DMS153 treated with DMSO at 0.1 percent for 48 hours (cell line): ENCODE measurements at regions not wholly inside any gene's neighbourhood (a gene's known extent, or its start where the extent isn't known, plus 50 kb on each side); places are given as distances from the start of the nearest gene placed in this dataset.

Experiments used
- DNase-seq: peaks from one replicate; lab custom pipeline; 2025; ENCODE audit not compliant: unreplicated experiment; lab: John Stamatoyannopoulos, UW

DNA sequence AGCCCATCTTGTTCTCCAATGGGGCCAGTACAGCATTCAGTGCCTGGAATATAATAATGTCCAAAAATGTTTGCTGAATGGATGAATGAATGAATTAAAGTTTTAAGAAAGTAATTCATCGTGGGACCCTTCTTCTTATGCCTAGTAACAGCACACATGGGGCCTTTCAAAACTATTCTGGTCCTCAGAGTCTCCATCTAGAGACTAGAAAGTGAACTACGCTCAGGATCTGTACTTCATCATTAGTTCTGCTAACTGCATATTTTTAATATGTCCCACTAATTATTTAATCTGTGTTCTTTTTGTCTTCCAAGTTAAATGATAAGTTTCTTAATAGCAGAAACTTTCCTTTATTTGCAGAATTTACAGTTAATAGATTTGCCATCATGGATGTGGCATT, 172.5 kb downstream of the SMAD2 start:
- no peak for DNase-seq

DNA sequence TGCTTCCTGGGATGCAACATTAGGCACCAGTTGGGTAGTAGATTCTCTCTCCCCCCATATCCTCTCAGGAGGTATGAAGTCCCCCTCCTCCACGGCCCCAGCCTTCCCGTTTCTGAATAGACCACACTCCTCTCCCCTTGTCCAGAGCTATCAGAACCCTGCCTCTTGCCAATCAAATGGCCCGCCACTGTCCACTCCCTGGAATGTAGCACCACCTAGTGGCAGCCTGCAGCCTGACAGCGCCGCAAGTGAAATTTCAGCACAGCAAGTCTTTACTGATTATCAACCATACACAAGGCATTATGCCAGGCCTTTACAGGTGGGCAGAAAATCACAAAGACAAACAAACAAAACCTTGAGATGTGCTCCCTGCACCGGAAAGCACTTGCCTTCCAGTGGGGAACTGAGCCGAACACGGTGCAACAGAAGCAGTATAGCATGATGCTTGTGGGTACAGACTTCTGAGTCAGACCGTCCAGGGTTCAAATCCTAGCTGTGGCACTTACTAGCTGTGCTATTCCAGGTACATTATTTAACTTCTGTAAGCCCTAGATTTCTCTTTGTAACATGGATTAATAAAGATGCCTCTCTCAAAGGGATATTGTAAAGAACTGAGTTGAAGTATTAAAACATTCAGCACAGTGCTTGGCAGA, 174.0 kb downstream of the SMAD2 start:
- DNase-seq, result peak; percentile 17

DNA sequence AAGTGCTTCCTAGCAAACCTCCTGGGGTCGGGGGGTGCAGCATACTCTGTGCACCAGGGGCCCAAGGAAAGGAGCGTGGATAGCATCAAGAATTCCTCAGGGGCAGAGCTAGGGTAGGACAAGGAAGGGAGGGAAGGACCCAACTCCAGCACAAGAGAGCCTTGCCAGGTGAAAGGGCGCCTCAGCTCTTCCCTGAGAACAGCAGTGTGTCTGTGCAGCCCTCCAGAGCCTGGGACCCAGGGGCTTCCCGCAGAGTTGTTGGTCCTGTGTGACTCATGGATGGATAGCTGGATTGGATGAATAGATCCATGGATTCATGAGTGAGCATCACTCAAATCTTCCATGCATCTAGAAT, 175.4 kb downstream of the SMAD2 start:
- no peak for DNase-seq

DNA sequence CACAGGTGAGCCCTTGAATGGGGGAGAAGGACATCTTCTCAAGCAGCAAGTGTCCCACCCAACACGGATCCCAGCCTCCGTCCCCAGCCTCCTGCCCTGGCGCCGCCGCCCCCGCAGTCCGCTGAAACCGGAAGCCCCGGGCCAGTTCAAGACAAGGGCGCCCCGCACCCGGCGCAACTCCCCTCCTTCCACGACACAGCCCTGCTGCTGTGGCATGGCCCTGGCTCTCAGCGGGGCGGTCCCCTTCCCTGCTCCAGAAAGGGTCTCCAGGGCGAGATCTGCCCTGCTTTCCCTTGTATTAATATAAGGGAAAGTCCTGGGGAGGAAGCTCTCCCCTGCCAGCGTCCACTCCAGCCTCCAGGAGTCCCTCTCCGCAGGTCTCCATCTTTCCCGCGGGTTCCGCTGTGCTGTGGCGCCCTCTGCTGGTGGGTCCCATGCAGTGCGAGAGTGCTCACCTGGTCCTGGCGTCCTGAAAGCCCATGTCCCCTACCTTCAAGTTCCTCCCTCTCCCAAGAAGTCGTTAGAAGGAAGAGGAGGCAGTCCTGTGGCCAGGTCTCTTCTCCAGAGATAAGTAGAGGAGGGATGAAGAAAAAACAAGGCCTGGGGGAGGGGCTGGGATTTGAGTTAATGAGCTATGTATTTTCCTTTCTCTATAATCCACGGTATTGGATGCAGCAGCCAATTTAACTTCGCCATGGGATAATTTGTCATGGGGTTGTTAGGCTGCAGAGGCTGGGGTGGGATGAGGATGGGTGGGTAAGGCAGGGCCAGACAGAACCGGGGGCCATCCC, 176.0 kb downstream of the SMAD2 start:
- DNase-seq, result peak; percentile 14

DNA sequence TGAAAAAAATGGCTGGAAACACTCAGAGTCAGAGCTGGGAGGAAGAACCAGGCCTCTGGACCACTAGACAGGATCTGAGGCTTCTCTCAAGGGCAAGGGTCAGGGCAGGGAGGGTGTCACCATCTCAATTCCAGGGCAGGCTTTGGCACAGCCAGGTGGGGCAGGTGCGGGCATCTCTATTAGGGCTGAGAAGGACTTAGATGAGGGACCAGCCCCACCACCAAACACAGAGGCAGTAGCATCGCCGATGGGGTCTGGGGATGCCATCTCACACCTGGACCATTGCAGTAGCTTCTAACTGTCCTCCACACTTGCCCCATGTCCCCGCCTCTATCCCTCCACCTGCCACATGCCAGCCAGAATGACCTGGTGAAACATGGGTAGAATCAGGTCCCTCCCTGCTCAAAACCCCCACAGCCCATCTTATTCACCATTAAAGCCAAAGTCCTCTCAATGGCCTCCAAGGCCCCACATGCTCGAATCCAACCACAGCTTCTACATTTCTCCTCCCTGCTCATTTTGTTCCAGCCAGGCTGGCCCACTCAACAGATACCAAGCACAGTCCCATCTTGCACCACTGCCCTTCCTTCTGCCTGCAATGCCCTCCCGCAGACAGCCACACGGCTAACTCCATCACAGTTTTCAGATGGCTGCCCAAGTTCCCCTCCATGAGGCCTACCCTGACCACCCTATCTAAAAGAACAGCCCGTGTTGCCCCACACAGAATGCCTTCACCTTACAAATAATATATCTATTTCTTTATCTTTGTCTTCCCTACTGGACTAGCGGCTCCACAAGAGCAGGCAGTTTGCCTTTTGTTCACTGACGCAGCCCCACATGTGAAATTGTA, 177.4 kb downstream of the SMAD2 start:
- DNase-seq, result no peak

DNA sequence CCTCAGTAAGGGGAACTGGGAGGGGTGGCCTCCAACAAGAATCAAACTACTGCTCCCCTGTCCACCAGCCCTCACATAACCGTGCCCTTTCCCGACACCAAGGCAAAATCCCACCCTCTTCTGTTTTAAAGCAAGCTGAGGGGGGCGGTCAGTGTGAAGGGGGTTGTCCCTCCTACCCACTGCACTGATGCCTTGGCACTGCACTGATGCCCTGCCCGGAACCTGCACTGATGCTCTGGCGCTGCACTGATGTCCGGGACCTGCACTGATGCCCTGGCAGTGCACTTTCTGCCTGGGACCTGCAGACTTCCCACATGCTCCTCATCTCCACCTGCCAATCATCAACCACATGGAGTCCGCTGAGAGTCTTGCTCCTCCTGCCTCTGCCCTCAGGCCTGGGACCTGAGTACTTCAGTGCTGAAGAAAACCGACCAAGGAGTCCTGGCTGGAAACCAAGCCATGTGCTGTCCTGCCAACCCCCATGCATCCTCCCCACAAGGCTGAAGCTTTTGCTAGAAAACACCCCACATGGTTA, 179.5 kb downstream of the SMAD2 start:
- DNase-seq, result no peak

DNA sequence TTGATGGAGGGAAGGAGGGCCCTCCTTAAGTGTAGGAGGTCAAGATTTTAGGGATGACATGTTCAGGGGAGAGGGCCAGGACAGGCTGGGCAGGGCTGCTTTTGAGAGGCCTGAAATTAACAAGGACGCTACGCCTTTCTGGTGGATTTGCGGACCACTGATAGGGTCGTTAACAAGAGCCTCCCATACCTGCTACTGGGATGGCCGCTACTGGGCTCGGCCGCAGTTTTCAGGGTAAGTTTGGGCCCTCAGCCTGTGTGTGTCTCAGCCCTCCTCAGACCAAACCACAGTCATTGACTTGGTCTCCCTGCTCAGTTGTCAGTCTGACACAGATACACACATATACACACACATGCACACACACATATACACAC, 180.9 kb downstream of the SMAD2 start:
- DNase-seq, result no peak

DNA sequence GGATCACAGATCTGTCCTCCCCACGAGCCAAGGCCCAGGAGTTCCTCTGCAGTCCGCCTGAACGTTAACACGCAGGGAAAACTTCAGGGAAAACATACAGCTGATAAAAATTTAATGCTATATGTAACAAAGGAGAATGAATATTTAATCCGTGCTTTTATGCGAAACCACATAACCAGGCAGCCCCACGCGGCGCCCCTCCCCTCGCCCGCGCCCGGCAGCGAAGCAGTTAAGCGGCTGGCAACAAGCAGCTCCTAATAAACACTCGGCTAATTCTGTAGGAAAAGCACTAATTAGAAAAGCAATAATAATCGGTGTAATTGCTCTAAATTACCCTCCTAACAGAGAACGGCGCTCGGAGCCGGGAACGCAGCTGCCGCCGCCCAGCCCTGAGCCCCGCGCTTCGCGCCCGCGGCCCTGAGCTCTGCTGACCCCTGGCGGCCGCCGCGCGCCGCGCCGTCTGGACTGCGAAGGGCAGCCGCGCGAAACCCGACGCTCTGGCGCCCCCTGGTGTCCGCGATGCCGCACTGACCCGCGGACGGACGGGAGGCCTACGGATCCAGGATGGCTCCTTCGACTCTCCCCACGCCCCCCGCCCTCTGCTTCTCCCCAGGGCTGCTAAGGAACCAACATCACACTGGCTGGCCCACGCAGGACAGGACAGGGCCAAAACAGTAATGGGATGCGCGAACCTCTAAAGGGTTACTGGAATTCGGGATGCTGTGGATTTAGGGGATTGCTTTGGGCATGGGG, 181.4 kb downstream of the SMAD2 start:
- DNase-seq, result peak; percentile 62

DNA sequence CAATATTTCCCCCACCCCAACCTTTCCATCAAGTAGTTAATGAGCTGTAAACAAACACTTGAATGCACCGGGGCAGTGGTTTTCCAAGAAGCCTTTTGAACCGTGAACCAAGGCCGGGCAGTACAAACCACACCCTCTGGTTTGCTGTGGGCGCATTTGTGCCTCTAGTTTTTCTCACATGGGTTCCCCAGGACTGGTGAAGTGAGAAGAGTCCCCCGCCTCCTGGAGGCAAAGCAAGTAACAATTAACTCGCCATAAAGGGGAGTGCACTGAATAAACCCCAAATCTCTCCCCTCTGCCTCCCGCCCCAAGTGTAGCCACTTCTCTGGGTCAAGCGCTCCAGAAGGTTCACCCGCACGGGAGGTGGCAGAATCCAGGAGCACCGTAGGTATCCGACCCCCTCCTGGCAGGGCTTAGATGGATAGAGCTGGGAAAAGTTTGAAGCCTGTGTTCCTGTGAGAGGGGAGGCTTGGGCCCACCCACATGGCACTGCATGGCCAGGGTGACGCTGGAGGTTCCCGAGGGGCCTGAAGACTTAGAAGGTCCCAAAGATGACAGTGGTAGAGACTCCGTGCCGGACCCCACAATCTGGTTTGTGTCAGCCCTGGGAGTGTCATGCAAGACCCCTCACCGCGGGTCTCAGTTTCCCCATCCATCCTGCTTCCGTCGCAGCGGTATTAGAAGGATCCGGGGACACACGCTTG, 182.2 kb downstream of the SMAD2 start:
- no peak for DNase-seq

DNA sequence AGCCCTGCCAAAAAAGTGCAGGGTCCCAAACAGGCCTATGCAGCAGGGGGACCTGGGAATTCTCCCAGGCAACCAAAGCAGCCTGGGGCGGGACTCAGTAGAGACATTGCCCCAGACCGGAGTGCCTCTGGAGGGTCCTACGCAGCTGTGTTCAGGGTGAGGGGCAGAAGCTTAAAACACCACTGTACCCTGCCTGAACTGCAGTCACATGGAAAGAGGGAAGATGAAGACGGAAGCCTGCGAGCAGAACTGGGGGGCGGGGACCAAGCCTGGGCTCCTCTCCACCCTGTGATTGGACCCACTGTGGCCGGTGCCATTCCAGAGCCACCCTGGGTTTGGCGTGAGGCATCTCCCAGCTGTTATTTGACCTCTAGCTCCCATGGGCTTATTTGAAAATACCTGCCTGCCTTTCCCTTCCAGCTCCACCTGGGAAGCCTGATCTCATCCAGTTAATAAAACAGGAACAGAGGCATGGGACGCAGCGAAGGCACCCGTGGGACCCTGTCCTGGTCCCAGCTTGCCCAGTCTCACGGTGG, 183.1 kb downstream of the SMAD2 start:
- DNase-seq, result no peak

DNA sequence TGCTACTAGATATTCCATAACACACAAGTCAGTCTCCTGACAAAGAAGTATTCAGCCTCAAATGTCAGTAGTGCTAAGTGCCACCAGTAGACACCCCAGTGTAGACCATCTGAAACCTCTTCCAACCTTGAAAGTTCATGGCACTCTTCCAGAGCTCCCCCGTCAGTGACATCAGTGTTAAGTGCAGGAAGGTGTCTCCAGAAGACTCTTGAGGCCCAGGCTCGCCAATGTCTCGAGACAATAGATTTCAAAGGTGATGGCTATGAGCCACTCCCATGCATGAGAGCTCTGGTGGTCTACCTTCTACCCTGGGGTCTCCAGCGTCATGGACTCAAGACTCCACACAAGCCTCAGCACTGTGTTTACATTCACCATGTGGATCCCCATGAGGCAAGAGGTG, 183.8 kb downstream of the SMAD2 start:
- DNase-seq, result no peak

DNA sequence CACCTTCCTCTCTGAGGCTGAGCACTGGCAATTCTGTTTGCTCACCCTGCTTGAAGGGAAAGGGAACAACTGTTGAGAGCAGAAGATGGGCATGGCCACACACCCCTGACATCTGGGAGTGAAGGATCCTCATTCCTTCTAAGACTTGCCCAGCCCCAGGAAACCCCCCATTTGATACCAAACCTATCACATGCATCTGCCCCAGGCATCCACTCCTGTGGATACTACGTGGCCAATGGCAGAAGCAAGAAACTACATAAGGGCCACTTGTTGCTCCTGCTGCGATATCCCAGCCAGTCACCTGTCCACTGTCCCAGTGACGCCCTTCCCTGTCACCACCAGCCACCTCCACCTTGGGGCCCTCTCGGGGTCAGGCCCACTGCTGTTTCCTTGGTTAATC, 185.2 kb downstream of the SMAD2 start:
- DNase-seq, result no peak

DNA sequence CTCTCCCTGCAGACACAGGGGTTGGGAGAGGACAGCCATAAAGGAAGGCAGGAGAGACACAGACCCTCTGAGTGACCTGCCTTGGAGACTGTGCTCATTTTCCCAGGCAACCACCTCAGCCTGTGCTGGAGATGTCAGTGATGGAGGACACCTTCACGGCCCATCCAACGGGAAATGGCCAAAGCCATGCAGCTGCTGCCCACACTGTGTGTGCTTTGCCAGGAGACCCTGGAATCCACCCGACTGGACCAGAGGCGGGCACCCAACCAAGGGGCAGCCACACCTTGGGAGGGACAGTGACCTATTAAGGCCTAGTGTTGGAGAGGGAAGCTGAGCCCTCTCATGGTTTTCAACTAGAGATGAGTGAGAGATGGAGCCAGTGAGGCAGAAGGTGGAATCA, 192.5 kb downstream of the SMAD2 start:
- DNase-seq, result no peak

DNA sequence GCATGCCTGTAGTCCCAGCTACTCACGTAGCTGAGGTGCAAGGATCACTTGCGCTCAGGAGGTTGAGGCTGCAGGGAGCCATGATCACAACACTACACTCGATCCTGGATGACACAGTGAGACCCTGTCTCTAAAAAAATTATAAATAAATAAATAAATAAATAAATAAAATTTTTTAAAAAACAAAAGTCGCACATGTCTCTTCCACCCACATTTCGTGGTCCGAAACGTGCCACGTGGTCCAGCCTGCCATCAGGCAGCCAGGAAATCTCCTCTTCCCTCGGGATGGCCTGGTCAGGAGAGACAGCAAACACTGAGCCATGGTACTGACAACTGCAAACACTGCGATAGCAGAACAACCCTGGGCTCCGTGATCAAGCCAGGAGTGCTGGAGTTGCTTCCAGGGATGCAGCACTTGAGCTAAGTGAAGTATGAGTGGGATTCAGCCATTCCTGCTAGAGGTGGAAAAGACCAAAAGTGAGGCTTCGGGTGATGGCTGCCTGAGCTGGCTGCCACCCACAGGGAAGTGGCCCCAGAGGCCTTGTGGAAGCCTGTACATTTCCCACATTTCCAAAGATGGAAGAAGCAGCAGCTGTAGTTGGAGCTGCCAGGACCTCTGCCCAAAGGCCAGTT, 193.1 kb downstream of the SMAD2 start:
- DNase-seq, result no peak

DNA sequence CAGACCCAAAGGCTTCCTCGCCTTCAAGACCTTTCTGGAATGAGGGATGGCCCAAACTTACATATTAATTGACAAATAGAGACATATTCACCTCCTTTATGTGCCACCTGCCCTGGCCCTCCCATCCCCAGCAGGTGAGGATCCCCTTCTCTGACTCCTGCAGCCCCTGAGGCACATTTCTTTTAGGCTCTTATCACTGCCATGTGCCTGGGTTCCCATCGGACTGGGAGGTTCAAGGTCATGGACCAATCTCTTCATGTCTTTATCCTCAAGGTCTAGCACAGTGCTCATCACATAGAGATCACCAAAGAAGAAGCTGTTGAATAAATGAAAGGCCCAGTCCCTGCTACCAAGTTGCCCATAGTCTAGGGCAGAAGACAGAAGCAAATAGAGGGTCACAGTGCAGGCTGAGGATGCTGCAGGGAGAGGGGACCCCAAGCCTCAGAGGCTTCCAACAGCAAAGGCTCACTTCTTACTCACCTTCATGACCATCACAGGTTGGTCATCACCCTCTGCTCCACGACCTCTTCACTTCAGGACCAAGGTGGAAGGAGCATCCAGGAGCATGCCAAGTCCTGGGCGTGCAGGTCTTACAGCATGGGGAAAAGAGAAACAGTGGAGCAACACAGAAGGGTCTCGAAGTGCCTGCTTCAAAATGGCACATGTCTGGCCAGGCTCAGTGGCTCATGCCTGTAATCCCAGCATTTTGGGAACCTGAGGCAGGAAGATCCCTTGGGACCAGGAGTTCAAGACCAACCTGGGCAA, 193.9 kb downstream of the SMAD2 start:
- no peak for DNase-seq

DNA sequence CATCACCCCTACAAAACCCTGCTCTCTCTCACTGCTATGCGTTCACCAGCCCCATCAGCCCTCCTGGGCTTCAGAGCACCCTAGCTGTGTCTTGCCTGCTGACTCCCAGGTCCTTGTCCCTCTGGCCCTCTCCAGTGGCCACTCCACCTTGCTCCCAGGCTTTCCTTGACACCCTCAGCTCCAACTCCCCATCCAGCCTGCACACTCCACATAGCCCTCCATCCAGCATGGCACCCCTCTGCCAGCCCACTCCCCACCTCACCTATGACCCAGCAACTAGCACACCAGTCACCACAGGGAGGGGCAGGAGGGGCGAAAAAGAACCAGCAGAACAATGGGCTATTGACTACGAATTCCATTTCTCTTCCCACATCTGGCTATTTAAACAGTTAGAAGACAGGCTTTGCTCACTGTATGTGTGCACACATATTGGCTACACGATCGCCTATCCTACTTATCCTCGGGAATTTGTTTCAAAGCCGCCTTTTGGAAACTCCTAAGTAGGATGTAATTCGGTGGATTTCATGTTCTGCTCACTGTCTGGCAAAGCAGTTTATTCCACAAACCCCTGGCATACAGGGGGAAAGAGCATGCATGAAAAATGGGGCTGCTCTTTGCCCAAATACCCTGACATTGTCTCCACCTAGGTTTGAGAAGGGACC, 195.3 kb downstream of the SMAD2 start:
- no peak for DNase-seq

DNA sequence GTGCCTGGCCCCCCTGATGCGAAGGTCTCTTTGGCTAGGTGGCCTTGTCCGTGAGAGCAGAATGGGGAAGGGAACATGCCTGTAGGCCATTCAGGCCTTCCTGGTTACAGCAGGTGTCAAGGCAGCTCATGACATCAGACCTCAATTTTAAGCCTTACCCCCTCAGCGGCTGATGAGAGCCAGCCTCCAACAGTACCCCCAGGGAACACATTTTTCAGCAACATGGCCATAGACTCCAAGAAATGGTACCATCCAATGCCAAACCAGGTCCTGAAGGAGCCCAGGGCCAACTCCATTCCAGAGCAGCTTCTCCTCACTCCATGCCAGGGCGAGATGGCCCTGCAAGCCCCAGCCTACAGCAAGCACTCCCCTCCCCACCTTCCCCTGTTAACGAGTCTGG, 199.2 kb downstream of the SMAD2 start:
- no peak for DNase-seq

DNA sequence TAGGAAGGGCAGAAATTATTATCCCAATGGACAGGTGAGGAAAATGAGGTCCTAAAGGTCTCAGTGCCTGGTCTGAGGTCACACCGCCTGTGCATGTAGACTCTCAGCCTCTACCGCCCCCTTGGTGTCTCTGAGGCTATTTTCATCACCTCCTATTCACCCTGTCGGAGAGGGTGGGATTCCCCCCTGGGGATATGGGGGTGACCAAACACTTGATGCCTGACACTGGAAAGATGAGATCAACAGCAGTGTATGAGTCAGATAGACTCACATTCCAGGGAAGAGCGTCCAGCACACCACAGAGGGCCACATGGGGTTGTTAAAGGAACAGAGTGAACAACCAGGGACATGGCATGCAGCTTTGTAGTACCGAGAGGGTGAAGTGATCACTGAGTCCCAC, 199.7 kb downstream of the SMAD2 start:
- no peak for DNase-seq
